Astrocyte of the spinal cord (primary cell): ENCODE measurements at regions not wholly inside any gene's neighbourhood (a gene's known extent, or its start where the extent isn't known, plus 50 kb on each side); places are given as distances from the start of the nearest gene placed in this dataset.

Experiments used
- DNase-seq: peaks from one replicate; pipeline ENCODE4 v3.0.0; 2011; ENCODE audit warnings: low read depth, low spot score
- H3K4me3 ChIP-seq: 2 replicates; pipeline ENCODE4 v1.5.1; 2011; ENCODE audit warnings: low read depth, mild to moderate bottlenecking, low read length, moderate library complexity
- in situ Hi-C: cut with HindIII; loops from 2 replicates; pipeline ENCODE4 v1.10.0; 2017; ENCODE audit warnings: low sequenced_read_pairs
- TF ChIP-seq, protein P1 (sequence below): IDR thresholded peaks from 2 replicates; pipeline ENCODE4 v1.5.1; 2012; ENCODE audit warnings: low read depth, mild to moderate bottlenecking, low read length, inconsistent platforms

DNA sequence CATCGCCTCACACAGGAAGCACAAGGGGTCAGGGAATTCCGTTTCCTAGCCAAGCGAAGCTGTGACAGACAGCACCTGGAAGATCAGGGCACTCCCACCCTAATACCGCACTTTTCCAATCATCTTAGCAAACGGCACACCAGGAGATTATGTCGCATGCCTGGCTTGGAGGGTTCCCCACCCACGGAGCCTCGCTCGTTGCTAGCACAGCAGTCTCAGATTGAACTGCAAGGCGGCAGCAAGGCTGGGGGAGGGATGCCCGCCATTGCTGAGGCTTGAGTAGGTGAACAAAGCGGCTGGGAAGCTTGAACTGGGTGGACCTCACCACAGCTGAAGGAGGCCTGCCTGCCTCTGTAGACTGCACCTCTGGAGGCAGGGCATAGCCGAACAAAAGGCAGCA is 384.8 kb downstream of the CNTN6 start:
- TF ChIP-seq, protein P1, sequence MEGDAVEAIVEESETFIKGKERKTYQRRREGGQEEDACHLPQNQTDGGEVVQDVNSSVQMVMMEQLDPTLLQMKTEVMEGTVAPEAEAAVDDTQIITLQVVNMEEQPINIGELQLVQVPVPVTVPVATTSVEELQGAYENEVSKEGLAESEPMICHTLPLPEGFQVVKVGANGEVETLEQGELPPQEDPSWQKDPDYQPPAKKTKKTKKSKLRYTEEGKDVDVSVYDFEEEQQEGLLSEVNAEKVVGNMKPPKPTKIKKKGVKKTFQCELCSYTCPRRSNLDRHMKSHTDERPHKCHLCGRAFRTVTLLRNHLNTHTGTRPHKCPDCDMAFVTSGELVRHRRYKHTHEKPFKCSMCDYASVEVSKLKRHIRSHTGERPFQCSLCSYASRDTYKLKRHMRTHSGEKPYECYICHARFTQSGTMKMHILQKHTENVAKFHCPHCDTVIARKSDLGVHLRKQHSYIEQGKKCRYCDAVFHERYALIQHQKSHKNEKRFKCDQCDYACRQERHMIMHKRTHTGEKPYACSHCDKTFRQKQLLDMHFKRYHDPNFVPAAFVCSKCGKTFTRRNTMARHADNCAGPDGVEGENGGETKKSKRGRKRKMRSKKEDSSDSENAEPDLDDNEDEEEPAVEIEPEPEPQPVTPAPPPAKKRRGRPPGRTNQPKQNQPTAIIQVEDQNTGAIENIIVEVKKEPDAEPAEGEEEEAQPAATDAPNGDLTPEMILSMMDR = no peak
- in situ Hi-C loops = no loop called here
- no peak for DNase-seq
- no peak overlapping the region for H3K4me3 ChIP-seq

DNA sequence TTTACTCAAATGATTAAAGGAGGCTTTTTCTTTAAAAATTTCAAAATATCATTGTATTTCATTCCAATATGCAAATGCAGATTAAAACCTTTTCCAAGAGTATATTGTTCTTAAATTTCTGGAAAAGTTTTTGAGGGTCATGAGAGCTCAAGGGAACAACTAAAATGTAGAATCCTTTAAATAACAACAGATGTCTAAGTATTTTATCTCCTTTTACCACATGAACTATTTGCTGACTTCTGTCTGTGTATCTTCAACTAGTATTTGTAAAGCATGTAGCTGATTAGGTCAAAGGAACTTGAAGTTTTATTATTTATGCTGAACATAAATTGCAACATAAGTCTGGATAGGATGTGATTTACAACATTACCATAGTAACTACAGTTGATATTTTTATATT is 402.6 kb downstream of the CNTN6 start:
- H3K4me3 ChIP-seq = no peak overlapping the region
- in situ Hi-C loops = no loop called here
- TF ChIP-seq, protein P1 = no peak
- DNase-seq = no peak

DNA sequence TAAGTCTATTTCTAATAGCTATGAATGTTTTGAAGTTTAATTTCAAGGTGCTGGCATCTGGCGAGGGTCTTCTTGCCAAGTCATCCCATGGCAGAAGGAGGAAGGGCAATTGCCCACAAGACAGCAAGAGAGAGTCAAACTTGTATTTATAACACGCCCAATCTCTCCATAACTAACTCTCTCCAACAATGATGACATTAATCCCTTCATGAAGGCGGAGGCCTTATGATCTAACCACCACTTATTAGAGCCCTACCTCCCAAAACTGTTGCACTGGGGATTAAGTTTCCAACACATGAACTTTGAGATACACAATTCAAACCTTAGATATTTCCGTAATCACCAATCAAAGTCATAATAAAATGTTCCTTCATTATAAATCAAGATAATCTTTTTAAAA is 406.9 kb downstream of the CNTN6 start:
- DNase-seq = no peak
- TF ChIP-seq, protein P1 = no peak
- no peak overlapping the region for H3K4me3 ChIP-seq
- in situ Hi-C loops = no loop called here

DNA sequence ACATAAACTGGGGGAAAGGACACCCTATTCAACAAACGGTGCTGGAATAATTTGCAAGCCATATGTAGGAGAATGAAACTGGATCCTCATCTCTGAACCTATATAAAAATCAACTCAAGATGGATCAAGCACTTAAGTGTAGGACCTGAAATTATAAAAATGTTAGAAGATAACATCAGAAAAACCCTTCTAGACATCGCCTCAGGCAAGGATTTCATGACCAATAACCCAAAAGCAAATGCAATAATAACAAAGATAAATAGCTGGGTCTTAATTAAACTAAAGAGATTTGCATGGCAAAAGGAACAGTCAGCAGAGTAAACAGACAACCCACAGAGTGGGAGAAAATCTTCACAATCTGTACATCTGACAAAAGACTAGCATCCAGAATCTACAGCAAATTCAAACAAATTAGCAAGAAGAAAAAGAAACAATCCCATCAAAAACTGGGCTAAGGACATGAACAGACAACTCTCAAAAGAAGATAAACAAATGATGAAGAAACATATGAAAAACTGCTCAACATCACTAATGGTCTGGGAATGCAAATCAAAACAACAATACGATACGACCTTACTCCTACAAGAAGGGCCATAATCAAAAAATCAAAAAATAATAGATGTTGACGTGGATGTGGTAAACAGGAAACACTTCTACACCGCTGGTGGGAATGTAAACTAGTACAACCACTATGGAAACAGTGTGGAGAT is 408.7 kb downstream of the CNTN6 start:
- TF ChIP-seq, protein P1 = no peak
- DNase-seq = no peak
- no peak overlapping the region for H3K4me3 ChIP-seq
- in situ Hi-C loops = no loop called here

DNA sequence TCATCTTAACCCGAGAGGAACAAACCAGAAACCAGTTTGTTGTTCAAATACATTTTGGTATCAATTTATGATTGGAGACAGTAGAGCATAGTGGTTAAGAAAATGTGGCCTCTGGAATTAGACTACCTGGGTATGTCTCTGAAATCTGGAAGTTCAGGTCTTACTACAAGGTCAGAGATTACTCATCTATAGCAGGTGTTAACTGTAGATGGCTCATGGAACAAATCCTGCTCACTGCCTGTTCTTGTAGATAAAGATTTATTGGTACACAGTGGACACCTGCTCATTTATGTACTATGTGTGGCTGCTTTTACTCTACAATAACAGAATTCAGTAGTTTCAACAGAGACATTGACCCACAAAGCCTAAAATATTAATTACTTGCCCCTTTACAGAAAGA is 413.3 kb downstream of the CNTN6 start:
- TF ChIP-seq, protein P1 = no peak
- DNase-seq = no peak
- no peak overlapping the region for H3K4me3 ChIP-seq
- in situ Hi-C loops = no loop called here

DNA sequence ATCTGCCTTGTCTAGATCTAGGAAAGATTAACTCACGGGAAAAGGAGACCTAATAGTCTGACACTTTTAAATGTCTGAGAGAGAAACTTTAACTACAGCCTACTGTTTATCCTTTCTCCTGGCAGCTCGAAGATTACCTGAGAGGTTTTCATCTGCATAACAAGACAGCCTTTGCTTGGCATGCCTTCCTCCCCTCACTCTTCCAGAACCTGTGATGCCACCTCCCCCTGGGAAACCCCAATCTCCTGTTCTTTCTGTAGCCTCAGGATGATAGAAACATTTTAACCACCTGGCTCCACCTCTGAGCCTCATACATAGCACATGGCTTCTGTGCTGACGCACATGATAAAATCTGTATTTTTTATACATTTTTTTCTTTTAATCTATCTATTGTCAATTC is 420.8 kb downstream of the CNTN6 start:
- TF ChIP-seq, protein P1 = no peak
- in situ Hi-C loops = no loop called here
- no peak for DNase-seq
- H3K4me3 ChIP-seq = no peak overlapping the region
